GM12878 (cell line): ENCODE measurements at regions not wholly inside any gene's neighbourhood (a gene's known extent, or its start where the extent isn't known, plus 50 kb on each side); places are given as distances from the start of the nearest gene placed in this dataset.

Experiments
- ATAC-seq: fragments of 200-7000 bp; cut with Tn5 transposase; 3 replicates; pipeline ENCODE4 v1.9.1; 2020; ENCODE audit warnings: mild to moderate bottlenecking, moderate library complexity
- BruUV-seq: library from RNA; stranded (reverse); fragments of 400-500 nt; replicated peaks from 2 replicates; lab custom pipeline; 2021; lab: Mats Ljungman, UMichigan
- CTCF ChIA-PET: fragments of 300-600 bp; sonication (Branson Sonifier 250); formaldehyde crosslinking; extraction: SDS; loops from one replicate; lab custom pipeline; 2021; ENCODE audit warnings: inconsistent platforms; lab: Yijun Ruan, JAX
- POLR2A ChIA-PET: fragments of 350-600 bp; formaldehyde crosslinking; extraction: SDS; loops from one replicate; lab custom pipeline; 2021; ENCODE audit warnings: inconsistent platforms; lab: Charles Lee
- RAD21 ChIA-PET: fragments of 300-600 bp; sonication (Branson Sonifier 250); formaldehyde crosslinking; loops from one replicate; lab custom pipeline; 2023; ENCODE audit warnings: antibody characterized with exemption; ENCODE audit not compliant: unreplicated experiment; lab: Charles Lee
- SMC1A ChIA-PET: fragments of 300-600 bp; sonication (Branson Sonifier 250); formaldehyde crosslinking; loops from one replicate; lab custom pipeline; 2023; ENCODE audit not compliant: unreplicated experiment, uncharacterized antibody; lab: Charles Lee
- DNase-seq: peaks from one replicate; pipeline ENCODE4 v3.0.0-alpha.2; 2011; ENCODE audit warnings: low read depth, low spot score
- FAIRE-seq: peaks from 3 replicates; lab custom pipeline; 2011; peaks lifted over from hg19 to GRCh38; lab: Jason Lieb, UNC
- H2AFZ ChIP-seq: 2 replicates; pipeline ENCODE4 v1.6.0; 2011; ENCODE audit warnings: low read depth, low read length, control low read depth; ENCODE audit not compliant: control insufficient read depth
- H3K27ac ChIP-seq: 2 replicates; pipeline ENCODE4 v1.5.1; 2011; ENCODE audit warnings: control low read depth; ENCODE audit not compliant: control insufficient read depth, insufficient read depth
- H3K27me3 ChIP-seq, 2 experiments: replicated peaks in 1 of 2; 2 replicates each; pipeline versions ENCODE4 v1.6.0 to v1.6.1; 2011; ENCODE audit warnings: low read length in 1 of 2; ENCODE audit not compliant: control insufficient read depth in 2 of 2, insufficient read depth in 2 of 2
- H3K36me3 ChIP-seq, 2 experiments: 2 replicates each; pipeline ENCODE4 v1.5.1; 2011; ENCODE audit warnings: low read length in 1 of 2; ENCODE audit not compliant: control insufficient read depth in 2 of 2, insufficient read depth in 2 of 2
- H3K4me1 ChIP-seq: 2 replicates; pipeline ENCODE4 v1.6.1; 2011; ENCODE audit warnings: mild to moderate bottlenecking, low read length, moderate library complexity, mixed read lengths; ENCODE audit not compliant: control insufficient read depth, insufficient read depth
- H3K4me2 ChIP-seq: 2 replicates; pipeline ENCODE4 v1.6.0; 2011; ENCODE audit warnings: control low read depth; ENCODE audit not compliant: control insufficient read depth, insufficient read depth
- H3K4me3 ChIP-seq: fragments of 200-600 bp; sonication (generic); 2 replicates; pipeline ENCODE4 v1.5.1; 2016
- H3K79me2 ChIP-seq: 2 replicates; pipeline ENCODE4 v1.6.0; 2011; ENCODE audit warnings: low read length; ENCODE audit not compliant: control insufficient read depth, insufficient read depth
- H3K9ac ChIP-seq: 2 replicates; pipeline ENCODE4 v1.8.0; 2011; ENCODE audit warnings: low read length, control low read depth, mixed read lengths; ENCODE audit not compliant: control insufficient read depth, insufficient read depth
- H3K9me3 ChIP-seq: replicated peaks from 3 replicates; pipeline ENCODE4 v1.5.1; 2011; ENCODE audit warnings: mild to moderate bottlenecking, low read length; ENCODE audit not compliant: control insufficient read depth, insufficient read depth
- H4K20me1 ChIP-seq: 2 replicates; pipeline ENCODE4 v1.6.0; 2011; ENCODE audit not compliant: control insufficient read depth, insufficient read depth
- ESRRA ChIP-seq: IDR thresholded peaks from 2 replicates; pipeline ENCODE4 v1.6.1; 2012; ENCODE audit warnings: mild to moderate bottlenecking, low read length, improper control_type of control experiment
- FOS ChIP-seq: IDR thresholded peaks from 3 replicates; pipeline ENCODE4 v1.6.1; 2011; ENCODE audit warnings: borderline replicate concordance; ENCODE audit not compliant: insufficient read length; ENCODE audit errors: extremely low read depth
- IKZF1 ChIP-seq: fragments of 450-650 bp; conservative IDR thresholded peaks from 2 replicates; pipeline ENCODE4 v1.6.1; 2017; ENCODE audit warnings: antibody characterized with exemption, mild to moderate bottlenecking
- KAT2A ChIP-seq: conservative IDR thresholded peaks from 2 replicates; pipeline ENCODE4 v1.6.1; 2011; ENCODE audit warnings: low read depth, low read length; ENCODE audit not compliant: control insufficient read depth
- KLF5 ChIP-seq: fragments of 450-650 bp; IDR thresholded peaks from 2 replicates; pipeline ENCODE4 v1.6.1; 2014; ENCODE audit warnings: mild to moderate bottlenecking; ENCODE audit not compliant: partially characterized antibody
- MXI1 ChIP-seq: fragments of 150-350 bp; IDR thresholded peaks from 2 replicates; pipeline ENCODE4 v1.6.1; 2011; ENCODE audit warnings: low read depth, mild to moderate bottlenecking, inconsistent platforms, low read length, improper control_type of control experiment
- MYB ChIP-seq: fragments of 150-350 bp; IDR thresholded peaks from 2 replicates; pipeline ENCODE4 v1.6.1; 2014; ENCODE audit warnings: mild to moderate bottlenecking, low read depth, low read length, borderline replicate concordance
- NR2C1 ChIP-seq: fragments of 450-650 bp; IDR thresholded peaks from 2 replicates; pipeline ENCODE4 v1.6.1; 2017; ENCODE audit warnings: antibody characterized with exemption, mild to moderate bottlenecking, moderate library complexity
- POLR2A ChIP-seq: IDR thresholded peaks from 2 replicates; pipeline ENCODE4 v1.6.1; 2011; ENCODE audit warnings: low read depth, mild to moderate bottlenecking, low read length
- RUNX3 ChIP-seq: IDR thresholded peaks from 2 replicates; pipeline ENCODE4 v1.6.1; 2012; ENCODE audit warnings: low read length, inconsistent platforms
- SUPT20H ChIP-seq: IDR thresholded peaks from 2 replicates; pipeline ENCODE4 v1.6.1; 2011; ENCODE audit warnings: low read depth, mild to moderate bottlenecking, low read length, moderate library complexity, borderline replicate concordance; ENCODE audit not compliant: control insufficient read depth
- ZBED1 ChIP-seq: IDR thresholded peaks from 2 replicates; pipeline ENCODE4 v1.6.1; 2016; ENCODE audit warnings: borderline replicate concordance
- ZNF622 ChIP-seq: fragments of 450-650 bp; IDR thresholded peaks from 2 replicates; pipeline ENCODE4 v1.6.1; 2017; ENCODE audit warnings: mild to moderate bottlenecking, inconsistent platforms
- ZZZ3 ChIP-seq: IDR thresholded peaks from 2 replicates; pipeline ENCODE4 v1.6.1; 2011; ENCODE audit warnings: low read depth; ENCODE audit not compliant: control insufficient read depth, insufficient read length
- WGBS: methylation state at CpG from one replicate; pipeline ENCODE4 v1.1.6; 2016; ENCODE audit warnings: low lambda C conversion rate; ENCODE audit not compliant: insufficient replicate concordance, insufficient coverage; ENCODE audit errors: missing lambda C conversion rate; 5-methylcytosine and 5-hydroxymethylcytosine counted together
- in situ Hi-C: fragments of 300-500 bp; cut with MboI; formaldehyde crosslinking; loops from 9 replicates; pipeline ENCODE4 v1.14.3; 2018; ENCODE audit warnings: mixed read lengths
- intact Hi-C: fragments of 100-400 bp; cut with micrococcal nuclease; formaldehyde crosslinking; loops from one replicate; pipeline ENCODE4 v1.14.2; 2022; ENCODE audit not compliant: unreplicated experiment

DNA sequence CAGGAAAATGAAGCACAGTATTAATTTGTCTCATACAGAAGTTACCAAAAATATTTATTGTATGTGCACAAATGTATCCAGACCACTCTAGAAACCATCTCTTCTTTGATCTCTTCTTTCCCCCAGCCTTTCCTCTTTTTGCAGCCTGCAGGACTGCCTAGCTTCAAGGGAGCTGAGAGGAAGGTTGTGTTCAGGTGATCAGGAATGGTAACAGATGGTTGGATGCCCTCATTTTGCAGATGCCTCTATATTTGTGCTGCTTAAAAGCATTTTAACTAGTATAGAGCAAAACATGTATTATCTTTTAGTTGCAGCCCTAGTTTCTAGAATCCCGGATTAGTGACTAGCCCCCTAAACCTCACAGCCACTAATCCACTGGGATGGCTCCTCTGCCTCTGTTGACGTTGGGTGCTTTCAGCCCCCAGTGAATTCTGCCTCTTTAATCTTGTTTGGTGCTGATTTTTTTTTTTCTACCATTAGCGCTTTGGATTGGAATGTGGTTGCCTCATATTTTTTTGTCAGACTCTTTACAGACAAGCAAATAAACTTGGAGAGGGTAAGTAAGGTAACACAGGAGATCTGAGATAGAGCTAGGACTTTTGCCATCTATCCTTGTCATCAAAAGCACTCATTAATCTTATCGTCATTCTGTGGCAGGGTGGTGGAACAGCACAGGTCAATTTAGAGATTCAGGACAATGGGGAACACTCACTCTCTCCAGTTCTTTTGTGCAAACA, 103.8 kb upstream of the NDUFV2 start:
- H3K36me3 ChIP-seq = no peaks in the 10 kb centered on the region
- ChIA-PET RAD21 (no interaction called here), CTCF (interaction anchor here (4.8 kb wide), 1 partner anchor 11 kb away, joined by 20 read pairs; no protein-coding TSS in a partner anchor), SMC1A (interaction anchor here (0.7 kb wide), 1 partner anchor 15 kb away, joined by 3 read pairs; no protein-coding TSS in a partner anchor), POLR2A (no interaction called here)
- in situ Hi-C loops = loop anchor here (10.0 to 25.0 kb wide), 2 partner anchors 156 to 511 kb away; no protein-coding TSS in a partner anchor
- BruUV-seq = no TSS peak
- no peak overlapping the region for H2AFZ ChIP-seq
- H3K27ac ChIP-seq = no peak overlapping the region
- no peaks in the 10 kb centered on the region for H4K20me1 ChIP-seq
- intact Hi-C loops = no loop called here
- H3K9me3 ChIP-seq = no peaks in the 10 kb centered on the region; the same call in 2 of the 3 replicates
- no peaks in the 10 kb centered on the region for H3K4me1 ChIP-seq
- no peak overlapping the region for H3K4me3 ChIP-seq
- WGBS = 51% methylated on average over 4 of the region's 4 CpGs
- TF ChIP-seq RUNX3 (no peak), POLR2A (no peak), ZZZ3 (no peak), ZNF622 (no peak), MXI1 (no peak), FOS (no peak), KAT2A (no peak), ESRRA (no peak), ZBED1 (no peak), IKZF1 (no peak), KLF5 (no peak), SUPT20H (no peak), MYB (no peak), NR2C1 (no peak)
- no peak overlapping the region for H3K9ac ChIP-seq
- no peaks in the 10 kb centered on the region for H3K79me2 ChIP-seq
- no peaks in the 10 kb centered on the region; a peak in 1 of 4 replicates for H3K27me3 ChIP-seq
- FAIRE-seq (no peak), ATAC-seq (no peak), DNase-seq (no peak)
- no peak overlapping the region for H3K4me2 ChIP-seq
